Left ventricle myocardium inferior (tissue), 1 donor: ENCODE measurements at regions not wholly inside any gene's neighbourhood (a gene's known extent, or its start where the extent isn't known, plus 50 kb on each side); places are given as distances from the start of the nearest gene placed in this dataset.

ENCODE experiments used
- DNase-seq: peaks from one replicate; pipeline ENCODE4 v3.0.0-alpha.2; 2020
- H3K27ac ChIP-seq: fragments of 200-600 bp; replicated peaks from 2 replicates; pipeline ENCODE4 v1.8.0; 2021
- H3K27me3 ChIP-seq: fragments of 200-600 bp; 2 replicates; pipeline ENCODE4 v1.8.0; 2021; ENCODE audit warnings: low read depth
- H3K36me3 ChIP-seq: fragments of 200-600 bp; 2 replicates; pipeline ENCODE4 v1.8.0; 2021
- H3K4me1 ChIP-seq: fragments of 200-600 bp; 2 replicates; pipeline ENCODE4 v1.8.0; 2021
- H3K4me3 ChIP-seq: fragments of 200-600 bp; 2 replicates; pipeline ENCODE4 v1.8.0; 2021; ENCODE audit warnings: mild to moderate bottlenecking, moderate library complexity
- H3K9me3 ChIP-seq: fragments of 200-600 bp; replicated peaks from 2 replicates; pipeline ENCODE4 v1.8.0; 2021
- CTCF ChIP-seq: fragments of 200-600 bp; IDR thresholded peaks from 2 replicates; pipeline ENCODE4 v1.8.0; 2021; ENCODE audit warnings: antibody characterized with exemption, mild to moderate bottlenecking, borderline replicate concordance
- intact Hi-C: fragments of 100-400 bp; cut with micrococcal nuclease; formaldehyde crosslinking; loops from one replicate; pipeline ENCODE4 v1.11.0; 2022
- donor health status: DM: no; HTN: yes; CAD: no; lungs with severe emphysema.

- H3K27ac ChIP-seq: no peak overlapping the region
- no peak for DNase-seq
- no peaks in the 10 kb centered on the region for H3K4me1 ChIP-seq
- intact Hi-C loops: no loop called here
- H3K4me3 ChIP-seq: no peak overlapping the region
- no peaks in the 10 kb centered on the region for H3K27me3 ChIP-seq
- no peak for TF ChIP-seq CTCF
- H3K9me3 ChIP-seq: no peaks in the 10 kb centered on the region
- no peaks in the 10 kb centered on the region for H3K36me3 ChIP-seq
Measured at GRCh38 chr6:119895626-119896025, 546.1 kb upstream of the MAN1A1 start.

- no peak for DNase-seq
- Histone ChIP-seq H3K4me3 (no peak overlapping the region), H3K36me3 (no peaks in the 10 kb centered on the region), H3K27me3 (no peaks in the 10 kb centered on the region), H3K4me1 (no peaks in the 10 kb centered on the region), H3K27ac (no peak overlapping the region), H3K9me3 (no peaks in the 10 kb centered on the region)
- TF ChIP-seq CTCF: no peak
- intact Hi-C loops: no loop called here
Measured at GRCh38 chr6:119894811-119895210, 545.2 kb upstream of the MAN1A1 start.

- H3K4me3 ChIP-seq: no peak overlapping the region
- no peaks in the 10 kb centered on the region for H3K36me3 ChIP-seq
- no peak overlapping the region for H3K27ac ChIP-seq
- DNase-seq: no peak
- H3K9me3 ChIP-seq: no peaks in the 10 kb centered on the region
- intact Hi-C loops: no loop called here
- H3K27me3 ChIP-seq: no peaks in the 10 kb centered on the region
- TF ChIP-seq CTCF: no peak
- no peaks in the 10 kb centered on the region for H3K4me1 ChIP-seq
Measured at GRCh38 chr6:119891644-119892043, 542.1 kb upstream of the MAN1A1 start.

DNA sequence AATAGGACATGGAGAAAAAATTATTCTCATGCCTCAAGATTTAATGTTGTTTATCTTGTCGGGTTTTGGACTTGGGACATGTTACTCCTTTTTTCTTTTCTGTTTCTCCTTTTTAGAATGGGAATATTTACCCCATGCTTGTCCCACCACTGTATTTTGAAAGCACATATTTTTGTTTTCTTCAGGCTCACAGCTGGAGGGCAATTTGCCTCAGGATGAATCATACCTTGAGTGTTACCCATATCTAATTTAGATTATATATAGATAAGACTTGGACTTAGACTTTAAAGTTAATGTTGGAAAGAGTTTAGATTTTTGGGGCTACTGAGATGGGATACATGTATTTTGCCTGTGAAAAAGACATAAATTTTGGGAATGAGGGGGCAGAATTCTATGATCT lies 541.6 kb upstream of the MAN1A1 start:
- Histone ChIP-seq H3K4me1 (no peaks in the 10 kb centered on the region), H3K4me3 (no peak overlapping the region), H3K36me3 (no peaks in the 10 kb centered on the region), H3K9me3 (no peaks in the 10 kb centered on the region), H3K27ac (no peak overlapping the region), H3K27me3 (no peaks in the 10 kb centered on the region)
- intact Hi-C loops: no loop called here
- TF ChIP-seq CTCF: no peak
- no peak for DNase-seq

- no peaks in the 10 kb centered on the region for H3K4me1 ChIP-seq
- no peak overlapping the region for H3K4me3 ChIP-seq
- no peaks in the 10 kb centered on the region for H3K9me3 ChIP-seq
- intact Hi-C loops: no loop called here
- no peak overlapping the region for H3K27ac ChIP-seq
- DNase-seq: no peak
- TF ChIP-seq CTCF: no peak
- no peaks in the 10 kb centered on the region for H3K36me3 ChIP-seq
- no peaks in the 10 kb centered on the region for H3K27me3 ChIP-seq
Measured at GRCh38 chr6:119890470-119890869, 540.9 kb upstream of the MAN1A1 start.

DNA sequence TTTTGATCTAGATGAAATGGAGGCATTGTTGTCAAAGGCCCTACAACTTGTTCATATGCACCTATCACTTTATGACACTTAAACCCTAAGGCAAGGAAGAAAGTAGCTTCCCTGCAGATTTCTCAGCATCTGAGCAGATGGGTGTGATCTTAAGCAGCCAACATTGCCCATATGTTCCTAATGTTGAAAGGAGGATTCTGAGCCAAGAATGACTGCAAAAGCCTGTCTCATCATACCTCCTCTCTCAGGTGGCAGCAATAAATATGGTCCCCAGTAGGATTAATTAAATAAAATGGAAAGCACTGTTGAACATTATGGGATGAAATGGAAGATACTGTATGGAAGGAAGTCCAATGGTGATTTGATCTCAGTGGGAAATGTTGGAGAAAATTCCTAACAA lies 538.1 kb upstream of the MAN1A1 start:
- TF ChIP-seq CTCF: no peak
- Histone ChIP-seq H3K4me1 (no peaks in the 10 kb centered on the region), H3K27ac (no peak overlapping the region), H3K4me3 (no peak overlapping the region), H3K27me3 (no peaks in the 10 kb centered on the region), H3K36me3 (no peaks in the 10 kb centered on the region), H3K9me3 (no peaks in the 10 kb centered on the region)
- intact Hi-C loops: no loop called here
- DNase-seq: no peak
